ENCODE measurements at regions not wholly inside any gene's neighbourhood (a gene's known extent, or its start where the extent isn't known, plus 50 kb on each side); places are given as distances from the start of the nearest gene placed in this dataset.
"Not testable (repeated sequence)": the region's sequence is repeated elsewhere in the genome, so short reads cannot be mapped to it uniquely, and the experiment has no call there.

DNA sequence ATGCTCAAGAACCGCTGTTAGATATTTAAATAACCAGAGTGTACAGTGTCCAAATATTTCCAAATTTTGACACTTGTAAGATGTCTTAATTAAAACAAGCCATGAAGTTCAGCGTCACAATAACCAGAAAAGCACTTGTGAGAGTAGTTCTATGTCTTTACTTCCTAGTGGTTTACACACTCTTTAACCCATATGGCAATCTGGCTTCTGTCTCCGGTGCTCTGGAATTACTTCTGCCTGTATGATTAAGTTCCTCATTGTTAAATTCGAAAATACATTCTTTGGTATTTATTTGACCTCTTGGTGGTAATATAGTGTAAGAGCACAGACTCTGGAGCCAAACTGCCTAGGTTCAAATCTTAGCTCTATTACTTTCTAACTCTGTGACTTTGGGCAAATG lies 89.9 kb upstream of the NOTCH2NLA start:
- DNase-seq, result not testable (repeated sequence)

DNA sequence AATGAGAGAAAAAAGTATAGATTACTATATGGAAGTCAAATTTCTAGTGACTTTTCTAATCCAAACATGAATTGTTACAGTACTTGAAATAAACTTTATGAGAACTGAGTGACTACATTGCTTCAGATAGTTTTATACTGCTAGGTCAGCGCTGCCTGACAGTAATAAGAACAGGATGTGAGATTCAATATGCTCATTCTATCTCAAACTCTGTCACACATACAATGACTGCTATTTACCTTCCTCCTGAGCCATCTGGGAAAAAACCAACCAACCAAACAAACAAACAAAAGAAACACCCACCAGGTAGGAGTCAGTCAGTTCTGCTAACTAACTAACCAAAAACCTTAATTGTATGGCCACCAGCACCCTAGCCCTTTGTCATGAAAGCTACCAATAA lies 89.0 kb upstream of the NOTCH2NLA start:
- DNase-seq, result not testable (repeated sequence)

DNA sequence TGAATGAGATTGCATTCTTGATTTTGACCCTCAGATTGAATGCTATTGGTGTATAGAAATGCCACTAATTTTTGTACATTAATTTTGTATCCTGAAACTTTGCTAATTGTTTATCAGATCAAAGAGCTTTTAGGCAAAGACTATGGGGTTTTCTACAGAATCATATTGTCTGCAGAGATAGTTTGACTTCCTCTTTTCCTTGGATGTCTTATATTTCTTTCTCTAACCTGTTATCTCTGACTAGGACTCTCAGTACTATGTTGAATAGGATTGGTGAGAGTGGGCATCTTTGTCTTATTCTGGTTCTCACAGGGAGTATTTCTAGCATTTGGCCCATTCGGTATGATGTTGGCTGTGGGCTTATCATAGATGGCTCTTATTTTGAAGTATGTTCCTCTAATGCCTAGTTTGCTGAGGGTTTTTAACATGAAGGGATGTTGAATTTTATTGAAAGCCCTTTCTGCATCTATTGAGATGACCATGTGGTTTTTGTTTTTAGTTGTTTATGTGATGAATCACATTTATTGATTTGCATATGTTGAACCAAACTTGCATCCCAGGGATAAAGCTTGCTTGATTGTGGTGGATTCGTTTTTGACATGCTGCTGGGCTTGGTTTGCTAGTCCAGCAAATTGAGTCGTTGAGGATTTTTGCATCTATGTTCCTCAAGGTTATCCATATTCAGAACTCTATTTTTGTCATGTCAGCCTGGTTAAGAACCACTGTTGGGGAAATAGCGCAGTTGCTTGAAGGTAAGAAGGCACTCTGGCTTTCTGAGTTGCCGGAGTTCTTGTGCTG lies 85.8 kb upstream of the NOTCH2NLA start:
- DNase-seq, result not testable (repeated sequence)

DNA sequence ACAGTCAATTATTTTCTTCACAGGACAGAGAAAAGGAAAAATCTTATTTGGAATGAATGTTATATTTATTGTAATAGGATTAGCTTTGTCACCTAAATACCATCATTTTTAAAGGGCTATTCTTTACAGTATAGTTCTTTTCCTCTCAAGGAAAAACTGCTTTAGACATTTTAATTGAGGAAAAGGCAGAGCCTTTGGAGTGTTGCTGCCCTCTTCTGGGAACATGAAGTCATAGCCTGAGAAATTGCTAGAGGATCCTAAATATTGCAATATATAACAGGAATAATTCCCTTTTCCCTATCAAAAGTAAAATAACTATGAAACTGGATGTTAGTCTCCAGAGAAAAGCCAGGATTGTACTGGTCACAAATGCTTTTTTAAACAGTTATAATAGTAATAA lies 81.8 kb upstream of the NOTCH2NLA start:
- not testable (repeated sequence) for DNase-seq

DNA sequence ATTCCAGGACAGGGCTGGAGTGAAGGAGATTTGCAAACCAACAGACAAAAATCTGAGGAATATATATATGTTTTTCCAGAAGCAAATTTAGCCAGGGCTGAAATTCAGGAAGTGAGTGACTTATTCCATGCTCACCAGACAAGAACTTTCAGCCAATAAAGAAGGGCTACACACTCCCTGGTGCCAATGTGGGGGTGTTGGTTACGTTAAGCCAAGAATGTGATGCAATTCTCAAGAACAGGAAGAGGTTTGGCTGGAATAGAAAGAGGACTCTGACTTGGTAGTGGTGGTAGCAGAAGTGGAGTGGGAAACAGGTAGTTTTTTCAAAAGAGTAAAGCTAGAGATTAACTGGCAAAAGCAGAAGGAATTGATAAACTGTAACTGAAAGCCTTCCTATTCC lies 80.6 kb upstream of the NOTCH2NLA start:
- DNase-seq, result not testable (repeated sequence)

DNA sequence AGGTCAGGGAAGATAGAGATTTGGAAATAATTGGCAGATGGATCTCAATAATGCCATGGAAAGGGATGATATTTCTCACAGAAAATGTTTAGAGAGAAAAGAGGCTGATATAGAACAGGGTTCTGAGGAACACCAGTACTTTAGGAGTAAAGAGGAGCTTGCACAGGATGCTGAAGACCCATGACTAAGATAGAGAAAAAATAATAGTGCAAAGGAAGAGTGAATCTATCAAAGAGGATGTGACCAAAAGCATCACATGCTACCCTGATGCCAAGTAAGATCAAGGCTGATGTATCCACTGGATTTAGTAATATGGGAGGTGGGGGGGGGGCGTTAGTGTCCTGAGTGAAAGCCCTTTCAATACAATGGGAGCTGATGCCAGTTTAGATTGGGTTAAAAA lies 80.1 kb upstream of the NOTCH2NLA start:
- not testable (repeated sequence) for DNase-seq

DNA sequence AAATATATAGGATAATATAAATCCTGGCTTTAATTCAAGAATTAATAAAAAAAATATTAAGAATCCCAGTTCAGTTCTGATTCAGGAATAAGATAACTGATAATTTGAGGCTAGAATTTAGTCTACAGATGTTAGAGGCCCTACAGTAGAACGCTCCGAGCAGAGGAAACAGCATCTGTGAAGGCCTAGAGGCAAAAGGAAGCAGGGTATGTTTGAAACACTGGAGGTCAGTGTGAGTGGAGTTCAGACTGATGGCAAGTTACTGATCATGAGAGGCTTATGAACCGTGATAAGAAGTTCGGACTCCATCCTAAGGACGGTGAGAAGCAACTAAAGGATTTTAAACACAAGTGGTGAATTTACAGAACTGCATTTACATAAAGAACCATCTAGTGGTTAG lies 79.3 kb upstream of the NOTCH2NLA start:
- not testable (repeated sequence) for DNase-seq

DNA sequence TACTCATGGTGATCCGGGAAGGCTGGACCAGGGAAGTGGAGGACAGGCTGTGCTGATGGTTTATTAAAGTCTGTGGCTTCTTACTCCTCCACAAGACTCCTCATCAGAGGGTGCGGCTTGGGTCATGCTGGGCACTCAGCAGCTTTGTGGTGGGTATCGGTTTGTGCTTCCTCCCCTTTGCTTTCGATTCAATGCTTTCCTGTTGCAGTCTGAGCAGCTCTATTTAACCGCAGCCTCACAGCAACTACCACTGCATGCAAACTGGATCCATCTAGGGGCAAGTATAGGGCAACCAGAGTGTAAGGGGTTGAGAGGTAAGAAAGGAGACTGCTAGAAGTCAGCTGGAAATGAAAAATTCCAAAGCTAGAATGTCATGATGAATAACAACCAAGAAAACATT lies 78.8 kb upstream of the NOTCH2NLA start:
- DNase-seq, result not testable (repeated sequence)

DNA sequence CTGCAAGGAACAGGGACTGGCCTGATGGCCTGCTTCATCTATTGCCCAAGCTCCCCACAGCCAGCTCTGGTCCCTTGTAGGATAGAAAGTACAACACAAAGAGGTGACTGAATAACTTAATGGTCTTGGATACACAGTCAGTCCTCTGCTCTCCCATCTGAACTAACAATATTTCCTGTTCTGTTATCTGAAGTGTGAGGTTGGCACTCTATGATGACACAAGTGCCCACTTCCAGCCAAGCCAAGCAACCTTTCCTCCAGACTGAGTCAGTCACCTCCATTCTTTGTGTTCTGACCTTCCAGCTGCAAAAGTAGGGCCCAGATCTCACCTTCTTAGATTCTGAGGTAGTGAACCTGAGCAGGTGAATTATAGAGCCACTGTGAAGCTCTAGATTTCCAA lies 77.8 kb upstream of the NOTCH2NLA start:
- DNase-seq, result not testable (repeated sequence)

DNA sequence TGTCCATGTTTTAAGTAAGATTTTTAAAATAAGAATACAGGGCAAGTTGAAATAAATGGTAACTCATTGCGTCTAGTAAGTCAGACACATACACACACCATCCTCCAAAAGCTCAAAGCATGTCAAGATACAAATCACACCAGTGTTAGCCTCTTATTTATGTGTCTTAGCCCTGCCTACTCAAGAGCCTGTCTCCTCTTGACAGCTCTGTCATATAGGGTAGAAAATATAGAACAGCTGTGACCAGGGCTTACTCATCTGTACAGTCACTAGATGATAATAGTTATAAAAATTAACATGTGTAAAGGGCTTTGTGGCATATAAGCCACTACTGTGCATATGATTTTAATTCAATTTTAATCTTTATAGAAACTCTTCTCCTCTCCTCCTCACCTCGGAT lies 76.6 kb upstream of the NOTCH2NLA start:
- not testable (repeated sequence) for DNase-seq

DNA sequence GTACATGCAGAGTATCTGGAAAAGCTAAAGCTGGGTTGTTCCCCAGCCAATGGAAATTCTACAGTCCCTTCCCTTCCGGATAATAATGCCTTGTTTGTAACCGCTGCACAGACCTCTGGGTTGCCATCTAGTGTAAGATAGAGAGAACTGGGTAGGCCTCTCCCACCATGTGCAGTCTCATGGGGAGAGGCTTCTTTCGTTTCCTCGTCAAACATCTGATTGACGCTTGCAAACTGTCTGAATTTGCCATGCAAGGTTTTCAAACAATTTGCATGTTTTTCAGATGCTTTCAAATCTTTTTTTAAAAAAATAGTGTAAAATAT lies 69.7 kb upstream of the NOTCH2NLA start:
- not testable (repeated sequence) for DNase-seq

DNA sequence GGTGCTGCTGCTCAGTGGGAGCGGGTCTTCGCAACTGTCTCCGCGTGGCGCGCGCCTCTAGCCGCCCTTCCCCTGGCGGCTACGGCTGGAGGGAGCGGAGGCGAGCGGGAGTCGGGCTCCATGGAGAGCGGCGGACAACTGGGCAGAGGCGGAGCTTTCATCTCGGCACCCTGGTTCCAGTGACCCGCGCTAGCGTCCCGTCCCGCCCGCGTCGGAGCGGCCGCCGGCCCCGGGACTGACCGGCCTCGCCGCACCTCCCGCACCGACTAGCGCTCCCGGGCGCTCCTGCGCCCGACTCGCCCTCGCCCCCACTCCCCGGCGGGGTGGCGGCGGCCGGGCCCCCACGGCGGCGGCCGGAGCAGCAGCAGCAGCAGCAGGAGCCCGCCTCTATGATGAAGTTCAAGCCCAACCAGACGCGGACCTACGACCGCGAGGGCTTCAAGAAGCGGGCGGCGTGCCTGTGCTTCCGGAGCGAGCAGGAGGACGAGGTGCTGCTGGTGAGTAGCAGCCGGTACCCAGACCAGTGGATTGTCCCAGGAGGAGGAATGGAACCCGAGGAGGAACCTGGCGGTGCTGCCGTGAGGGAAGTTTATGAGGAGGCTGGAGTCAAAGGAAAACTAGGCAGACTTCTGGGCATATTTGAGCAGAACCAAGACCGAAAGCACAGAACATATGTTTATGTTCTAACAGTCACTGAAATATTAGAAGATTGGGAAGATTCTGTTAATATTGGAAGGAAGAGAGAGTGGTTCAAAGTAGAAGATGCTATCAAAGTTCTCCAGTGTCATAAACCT lies 69.2 kb upstream of the NOTCH2NLA start:
- DNase-seq, result not testable (repeated sequence)

DNA sequence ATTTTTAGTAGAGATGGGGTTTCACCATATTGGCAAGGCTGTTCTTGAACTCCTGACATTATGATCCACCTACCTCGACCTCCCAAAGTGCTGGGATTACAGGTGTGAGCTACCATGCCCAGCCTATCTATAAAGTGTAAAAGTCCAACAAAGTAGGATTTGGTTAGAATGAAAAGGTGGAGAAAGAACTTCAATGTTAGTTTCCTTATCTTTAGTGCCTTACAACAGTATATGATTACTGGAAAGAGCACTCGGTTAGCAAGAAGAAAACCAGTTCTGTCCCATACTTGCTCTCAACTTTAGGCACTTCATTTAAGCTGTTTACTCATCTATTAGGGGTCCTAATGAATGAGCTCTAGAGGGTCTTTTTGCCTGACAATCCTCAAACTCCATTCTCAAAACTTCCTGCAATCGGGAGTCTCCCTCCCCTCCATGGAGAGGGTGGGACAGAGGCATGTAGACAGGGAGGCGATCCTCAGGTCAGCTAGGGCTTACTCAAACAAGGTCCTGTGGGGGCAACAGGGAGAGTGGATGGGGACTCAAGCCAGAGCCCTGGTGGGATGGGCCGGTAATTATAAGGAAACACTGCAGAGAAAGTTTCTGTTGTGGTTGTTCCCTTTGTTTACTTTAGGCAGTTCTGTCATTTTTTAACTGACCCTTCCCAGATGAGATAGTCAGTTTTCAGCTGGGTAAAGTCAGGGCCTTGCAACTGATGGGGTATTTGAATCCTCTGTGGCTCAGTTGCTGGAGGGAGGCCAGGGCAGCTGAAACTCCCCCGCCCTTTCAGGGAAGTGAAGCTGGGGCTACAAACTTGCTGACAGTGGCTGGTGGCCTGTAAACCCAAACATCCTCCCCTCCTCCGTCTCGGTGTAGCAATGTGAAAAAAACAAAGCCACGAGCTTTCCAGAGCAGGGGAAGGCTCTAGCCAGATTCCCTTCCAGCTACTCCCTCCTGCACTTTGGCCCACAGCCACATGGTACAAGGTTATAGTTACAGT lies 64.4 kb upstream of the NOTCH2NLA start:
- not testable (repeated sequence) for DNase-seq

DNA sequence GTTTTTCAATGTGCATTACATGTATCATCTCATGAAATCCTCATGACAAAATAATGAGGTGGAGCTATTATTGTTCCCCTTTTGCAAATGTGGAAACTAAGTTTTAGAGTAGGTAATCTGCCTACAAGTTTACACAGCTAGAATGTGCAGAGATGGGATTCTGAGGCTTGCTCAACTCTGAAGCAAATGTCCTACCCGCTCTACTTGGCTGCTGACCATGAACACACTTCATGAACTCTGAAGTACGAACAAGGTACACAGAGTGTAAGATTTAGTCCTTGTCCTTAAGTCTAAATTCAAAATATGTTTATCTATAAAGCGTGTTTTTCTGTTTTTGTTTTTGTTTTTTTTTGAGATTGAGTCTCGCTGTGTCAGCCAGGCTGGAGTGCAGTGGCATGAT lies 63.6 kb upstream of the NOTCH2NLA start:
- DNase-seq, result not testable (repeated sequence)

DNA sequence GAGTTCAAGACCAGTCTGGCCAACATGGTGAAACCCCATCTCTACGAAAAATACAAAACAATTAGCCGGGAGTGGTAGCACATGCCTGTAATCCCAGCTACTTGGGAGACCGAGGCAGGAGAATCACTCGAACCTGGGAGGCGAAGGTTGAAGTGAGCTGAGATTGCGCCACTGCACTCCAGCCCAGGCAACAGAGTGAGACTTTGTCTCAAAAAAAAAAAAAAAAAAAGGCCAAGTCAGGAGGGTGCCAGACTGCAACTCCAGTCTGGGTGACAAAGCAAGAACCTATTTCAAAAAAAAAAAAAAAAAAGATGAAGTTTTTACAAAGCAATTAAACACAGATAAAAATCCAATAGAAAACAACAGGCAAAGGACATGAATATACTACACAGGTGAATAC lies 59.1 kb upstream of the NOTCH2NLA start:
- DNase-seq, result not testable (repeated sequence)

DNA sequence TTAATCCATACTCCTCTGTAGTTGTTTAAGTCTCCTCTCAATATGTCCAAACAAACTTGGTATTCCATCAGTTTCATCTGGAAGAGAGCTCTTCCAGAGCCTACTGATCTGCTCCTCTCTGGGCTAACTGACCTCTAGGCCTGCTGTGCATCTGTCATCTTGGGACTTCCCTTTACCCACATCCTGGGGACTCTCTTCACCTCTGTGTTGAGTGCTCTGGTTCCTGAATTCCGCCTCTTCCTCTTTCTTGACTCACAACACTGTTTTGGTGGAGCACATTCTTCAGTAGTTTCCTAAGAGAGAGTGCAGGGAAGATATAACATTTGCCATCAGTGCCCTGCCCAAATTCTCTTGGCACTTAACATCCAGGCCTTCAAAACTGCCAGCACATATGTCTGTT lies 55.9 kb upstream of the NOTCH2NLA start:
- not testable (repeated sequence) for DNase-seq

DNA sequence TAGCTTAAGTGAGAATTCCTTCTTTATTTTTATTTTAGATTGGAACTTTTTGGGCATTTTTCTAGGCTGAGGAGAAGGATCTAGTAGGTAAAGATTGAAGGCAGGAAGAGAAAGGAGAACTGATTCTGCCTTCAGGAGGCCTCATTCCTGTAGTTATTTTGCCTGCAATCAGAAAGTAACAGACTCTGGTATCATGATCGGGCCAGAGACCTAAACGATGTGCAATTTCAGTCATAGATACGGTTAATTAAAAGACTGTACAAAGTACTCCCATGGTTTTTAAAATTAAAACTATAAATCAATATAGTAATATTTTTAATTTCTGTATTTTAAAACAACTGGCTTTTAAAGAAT lies 54.7 kb upstream of the NOTCH2NLA start:
- not testable (repeated sequence) for DNase-seq

DNA sequence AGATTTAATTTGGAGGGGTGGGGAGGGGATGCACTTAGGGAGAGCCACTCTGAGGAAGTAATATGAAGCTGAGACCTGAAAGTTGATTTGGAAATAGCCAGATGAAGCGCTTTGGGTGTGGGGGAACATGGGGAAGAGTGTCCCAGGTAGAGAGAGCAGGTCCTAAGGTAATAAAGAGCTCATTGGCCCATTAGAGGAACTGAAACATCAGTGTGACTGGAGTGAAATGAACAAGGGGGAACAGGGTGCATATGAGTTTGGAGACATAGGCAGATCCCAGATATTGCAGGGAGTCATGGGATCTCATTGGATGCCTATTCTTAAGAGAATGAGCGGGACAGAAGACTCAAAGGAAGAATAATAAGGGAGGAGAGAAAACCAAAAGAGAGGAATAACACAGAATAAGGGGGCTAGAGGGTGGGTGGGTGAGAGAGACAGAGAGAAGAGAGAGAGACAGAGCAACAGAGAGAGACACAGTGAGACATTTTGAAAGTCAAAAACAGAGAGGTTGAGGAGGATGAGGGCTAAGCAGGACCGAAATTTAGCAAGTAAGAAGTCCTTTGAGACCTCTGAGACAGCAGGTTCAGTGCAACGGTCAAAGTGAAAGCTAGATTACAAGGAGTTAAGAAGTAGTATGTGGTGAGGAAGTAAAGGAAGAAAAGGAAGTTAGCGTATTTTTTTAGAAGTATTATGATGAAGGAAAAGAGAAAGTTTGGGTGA lies 54.1 kb upstream of the NOTCH2NLA start:
- not testable (repeated sequence) for DNase-seq

DNA sequence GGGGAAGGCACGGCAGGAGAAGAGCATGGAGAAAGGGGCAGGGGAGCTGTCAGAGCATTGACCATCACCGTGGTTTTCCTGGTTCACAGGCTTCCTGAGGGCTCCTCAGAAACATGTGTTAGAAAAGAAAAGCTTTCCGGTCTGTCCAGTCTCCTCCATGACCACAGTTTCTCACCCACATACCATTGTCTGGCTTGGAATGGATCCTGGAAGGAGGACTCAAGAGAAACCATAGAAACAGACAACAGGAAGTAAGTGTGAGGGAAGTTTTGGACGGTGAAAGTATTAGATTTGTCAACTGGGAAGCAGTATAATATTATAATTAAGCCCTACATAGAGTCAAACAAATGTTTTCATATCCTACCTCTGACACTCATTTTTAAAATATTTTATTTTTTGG lies 52.7 kb upstream of the NOTCH2NLA start:
- DNase-seq, result not testable (repeated sequence)

DNA sequence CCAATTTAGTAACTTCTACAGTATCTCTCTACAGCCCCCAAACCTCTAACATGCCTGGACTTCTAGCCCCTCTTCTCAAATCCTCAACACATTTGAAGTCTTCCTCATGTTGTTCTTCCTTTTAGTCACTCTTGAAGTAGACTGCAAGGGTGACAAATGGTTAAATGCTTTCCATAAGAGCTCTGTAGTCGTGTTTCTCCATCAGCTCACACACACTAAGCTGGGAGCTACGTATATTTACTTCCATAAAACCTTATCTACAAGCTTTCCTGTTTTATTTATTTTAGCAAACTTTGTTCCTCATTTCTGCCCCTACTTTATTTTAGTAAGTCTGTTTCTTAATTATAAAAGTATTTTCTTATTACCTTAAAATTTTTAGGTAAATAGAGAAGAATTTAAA lies 49.9 kb upstream of the NOTCH2NLA start:
- DNase-seq, result not testable (repeated sequence)
